SU-DHL-6 (cell line): ENCODE measurements at regions not wholly inside any gene's neighbourhood (a gene's known extent, or its start where the extent isn't known, plus 50 kb on each side); places are given as distances from the start of the nearest gene placed in this dataset.
A peak's percentile ranks its signal among the peaks of the same experiment; 100 is the strongest.

Source experiments
- H2AFZ ChIP-seq: fragments of 200-600 bp; sonication (generic); 2 replicates; pipeline ENCODE4 v1.6.1; 2014; ENCODE audit warnings: low read depth, mild to moderate bottlenecking, moderate library complexity, mixed read lengths, antibody characterized with exemption, low read length; ENCODE audit not compliant: severe bottlenecking
- H3F3A ChIP-seq: fragments of 200-600 bp; shearing (Covaris generic); 2 replicates; pipeline ENCODE4 v1.6.0; 2016; ENCODE audit warnings: antibody characterized with exemption, mild to moderate bottlenecking; ENCODE audit not compliant: insufficient read depth
- H3K27ac ChIP-seq: fragments of 200-600 bp; sonication (generic); 2 replicates; pipeline ENCODE4 v1.5.1; 2016; ENCODE audit warnings: low read depth, mild to moderate bottlenecking, low read length, moderate library complexity, mixed read lengths
- H3K27me3 ChIP-seq: fragments of 200-600 bp; sonication (generic), shearing (Covaris generic); 2 replicates; pipeline ENCODE4 v1.6.0; 2014; ENCODE audit warnings: mild to moderate bottlenecking, low read length
- H3K36me3 ChIP-seq: fragments of 200-600 bp; sonication (generic); 2 replicates; pipeline ENCODE4 v1.6.1; 2014; ENCODE audit warnings: mild to moderate bottlenecking, low read length, mixed read lengths
- H3K4me2 ChIP-seq: fragments of 300-600, 200-600 bp; shearing (Covaris generic), sonication (generic); 2 replicates; pipeline ENCODE4 v1.6.0; 2014; ENCODE audit warnings: low read length, low read depth, mild to moderate bottlenecking; ENCODE audit not compliant: poor library complexity, severe bottlenecking
- H3K4me3 ChIP-seq: fragments of 200-600 bp; sonication (generic); 2 replicates; pipeline ENCODE4 v1.5.1; 2014; ENCODE audit warnings: antibody characterized with exemption, low read length, mild to moderate bottlenecking, mixed read lengths; ENCODE audit not compliant: insufficient read depth, poor library complexity, severe bottlenecking
- H3K79me2 ChIP-seq: fragments of 200-600 bp; sonication (generic); 2 replicates; pipeline ENCODE4 v1.6.1; 2014; ENCODE audit warnings: mild to moderate bottlenecking, low read length, moderate library complexity; ENCODE audit not compliant: insufficient read depth
- H3K9ac ChIP-seq: fragments of 200-600 bp; sonication (generic); 2 replicates; pipeline ENCODE4 v1.7.0; 2014; ENCODE audit warnings: mild to moderate bottlenecking, low read length
- H3K9me2 ChIP-seq: fragments of 200-600 bp; sonication (generic); replicated peaks from 2 replicates; pipeline ENCODE4 v1.6.1; 2014; ENCODE audit warnings: low read length; ENCODE audit not compliant: insufficient read depth
- H3K9me3 ChIP-seq: fragments of 200-600 bp; sonication (generic); 2 replicates; pipeline ENCODE4 v1.6.1; 2014; ENCODE audit warnings: low read length, mixed read lengths; ENCODE audit not compliant: insufficient read depth
- H4K20me1 ChIP-seq: fragments of 200-600 bp; sonication (generic); 2 replicates; pipeline ENCODE4 v1.6.1; 2014; ENCODE audit warnings: low read depth, mild to moderate bottlenecking, antibody characterized with exemption, low read length, moderate library complexity, mixed read lengths
- CTCF ChIP-seq: fragments of 200-600 bp; sonication (generic); IDR thresholded peaks from one replicate; pipeline ENCODE4 v1.5.1; 2017; ENCODE audit warnings: antibody characterized with exemption, mild to moderate bottlenecking, low read length, moderate library complexity; ENCODE audit not compliant: insufficient read depth, poor library complexity, severe bottlenecking
- EZH2phosphoT487 ChIP-seq: fragments of 200-600 bp; sonication (generic), shearing (Covaris generic); conservative IDR thresholded peaks from 2 replicates; pipeline ENCODE4 v1.6.1; 2018; ENCODE audit warnings: mild to moderate bottlenecking, antibody characterized with exemption, low read length, moderate library complexity, mixed read lengths

- Histone ChIP-seq H3K27ac (no peak overlapping the region), H3K4me3 (no peak overlapping the region), H3K36me3 (no peaks in the 10 kb centered on the region), H2AFZ (no peak overlapping the region), H4K20me1 (no peaks in the 10 kb centered on the region), H3K9me3 (no peaks in the 10 kb centered on the region), H3K79me2 (no peaks in the 10 kb centered on the region), H3K9ac (no peak overlapping the region), H3F3A (no peaks in the 10 kb centered on the region), H3K9me2 (no peaks in the 10 kb centered on the region), H3K4me2 (no peak overlapping the region), H3K27me3 (no peaks in the 10 kb centered on the region)
- no peak for TF ChIP-seq EZH2phosphoT487
- TF ChIP-seq CTCF, result peak; percentile 38
Observed at GRCh38 chr6:156359912-156360311, 417.3 kb upstream of the ARID1B start.

GRCh38 chr6:156352861-156353260 lies 424.3 kb upstream of the ARID1B start:
- Histone ChIP-seq H3K27me3 (no peaks in the 10 kb centered on the region), H3F3A (no peaks in the 10 kb centered on the region), H3K36me3 (no peaks in the 10 kb centered on the region), H3K4me3 (no peak overlapping the region), H3K9me3 (no peaks in the 10 kb centered on the region), H3K27ac (no peak overlapping the region), H3K79me2 (no peaks in the 10 kb centered on the region), H3K9me2 (no peaks in the 10 kb centered on the region), H4K20me1 (no peaks in the 10 kb centered on the region), H3K9ac (no peak overlapping the region), H3K4me2 (no peak overlapping the region), H2AFZ (no peak overlapping the region)
- TF ChIP-seq CTCF (no peak), EZH2phosphoT487 (no peak)

GRCh38 chr6:156351346-156351966 lies 425.7 kb upstream of the ARID1B start:
- H3K9me3 ChIP-seq, result no peaks in the 10 kb centered on the region
- H3K79me2 ChIP-seq, result no peaks in the 10 kb centered on the region
- H3K9ac ChIP-seq, result no peak overlapping the region
- no peak overlapping the region for H2AFZ ChIP-seq
- H3K36me3 ChIP-seq, result no peaks in the 10 kb centered on the region
- H3F3A ChIP-seq, result no peaks in the 10 kb centered on the region
- H3K9me2 ChIP-seq, result no peaks in the 10 kb centered on the region
- no peak overlapping the region for H3K4me2 ChIP-seq
- TF ChIP-seq EZH2phosphoT487 (no peak), CTCF (no peak)
- no peak overlapping the region for H3K27ac ChIP-seq
- H4K20me1 ChIP-seq, result no peaks in the 10 kb centered on the region
- no peak overlapping the region for H3K4me3 ChIP-seq
- H3K27me3 ChIP-seq, result no peaks in the 10 kb centered on the region
